Amniotic epithelial cell (primary cell): ENCODE measurements at regions not wholly inside any gene's neighbourhood (a gene's known extent, or its start where the extent isn't known, plus 50 kb on each side); places are given as distances from the start of the nearest gene placed in this dataset.

Experiments used
- DNase-seq: peaks from one replicate; pipeline ENCODE4 v3.0.0-alpha.2; 2010; ENCODE audit warnings: low read depth

- DNase-seq = no peak
Measured at GRCh38 chr16:5903153-5903552, 805.6 kb upstream of the EEF2KMT start.

- no peak for DNase-seq
Measured at GRCh38 chr16:5900046-5900445, 802.5 kb upstream of the EEF2KMT start.

DNA sequence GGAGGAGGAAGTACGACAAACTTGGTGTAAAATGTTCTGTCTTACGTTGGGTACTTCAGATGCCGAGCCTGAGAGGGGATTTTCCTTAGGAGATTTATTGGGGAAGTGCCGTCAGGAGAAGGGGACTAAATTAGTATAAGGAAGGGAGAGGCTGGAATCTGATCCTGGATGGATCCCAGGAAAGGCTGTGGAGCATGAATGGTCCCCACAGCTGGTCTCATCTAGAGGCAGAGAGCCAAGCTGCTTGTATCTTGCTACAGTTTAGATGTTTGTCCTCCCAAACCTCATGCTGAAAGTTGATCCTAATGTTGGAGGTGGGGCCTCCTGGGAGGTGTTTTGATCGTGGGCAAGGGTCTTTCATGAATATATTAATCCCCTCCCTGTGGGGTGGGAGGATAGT lies 798.4 kb upstream of the EEF2KMT start:
- no peak for DNase-seq

GRCh38 chr16:5895137-5895536 lies 797.5 kb upstream of the EEF2KMT start:
- DNase-seq = no peak

DNA sequence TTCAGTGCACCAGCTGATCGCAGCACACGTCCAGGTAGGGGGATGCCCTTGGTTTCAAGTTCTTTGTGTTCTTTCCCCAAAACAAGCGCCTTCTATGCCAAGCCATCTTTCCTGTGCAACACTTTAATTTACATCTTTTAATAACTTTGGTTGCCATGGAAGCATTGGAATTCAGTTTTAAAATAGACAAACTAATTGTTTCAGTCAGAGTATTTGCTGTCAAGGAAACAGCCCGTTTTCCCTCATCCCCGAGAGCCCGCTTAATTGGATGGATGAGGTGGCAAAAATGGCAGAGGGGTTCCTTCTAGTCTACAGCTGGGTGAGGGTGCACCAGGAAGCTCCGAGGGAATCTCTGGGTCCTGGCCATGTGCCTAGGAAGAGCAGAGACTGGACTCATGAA lies 793.7 kb upstream of the EEF2KMT start:
- DNase-seq = no peak

DNA sequence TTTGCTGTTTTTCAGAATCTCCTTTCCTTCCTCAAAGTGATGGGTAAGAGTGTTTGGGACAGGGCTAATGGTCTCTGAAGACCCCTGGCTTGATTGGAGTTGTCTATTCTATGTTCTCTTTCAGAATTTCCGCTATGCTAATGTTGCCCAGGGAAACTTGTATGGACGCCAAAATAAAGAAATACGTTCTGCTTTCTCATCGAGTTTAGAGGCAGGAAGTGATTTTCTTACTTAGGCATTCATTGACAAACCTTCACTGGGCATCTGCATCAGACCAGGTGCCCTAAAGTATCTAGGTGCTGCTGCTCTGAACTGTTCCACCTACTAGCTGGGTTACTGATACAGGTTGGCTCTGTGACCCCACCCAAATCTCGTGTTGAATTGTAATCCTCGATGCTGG lies 787.9 kb upstream of the EEF2KMT start:
- DNase-seq = no peak

DNA sequence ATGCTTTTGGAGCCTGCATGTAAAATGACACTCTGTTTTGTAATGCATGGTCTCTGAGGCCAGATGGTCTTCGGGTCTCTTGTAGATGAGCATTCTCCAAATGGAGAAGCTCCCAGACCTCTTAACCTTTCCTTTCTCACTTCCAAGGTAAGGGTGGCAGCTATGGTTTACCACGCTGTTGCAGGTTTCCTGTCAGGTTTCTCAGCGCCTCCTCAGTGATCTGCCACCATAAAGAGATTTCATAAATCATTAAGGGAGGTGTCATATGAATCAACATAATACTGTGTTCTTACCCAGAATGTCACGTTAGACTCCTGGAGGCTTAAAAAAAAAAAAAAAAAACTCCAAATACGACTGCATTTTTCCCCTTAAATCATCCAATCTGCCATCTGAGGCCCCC lies 787.4 kb upstream of the EEF2KMT start:
- no peak for DNase-seq

GRCh38 chr16:5884339-5884738 lies 786.7 kb upstream of the EEF2KMT start:
- no peak for DNase-seq

GRCh38 chr16:5882087-5882640 lies 784.6 kb upstream of the EEF2KMT start:
- DNase-seq = no peak

GRCh38 chr16:5875416-5875815 lies 777.8 kb upstream of the EEF2KMT start:
- DNase-seq = no peak

GRCh38 chr16:5874899-5875298 lies 777.3 kb upstream of the EEF2KMT start:
- DNase-seq = no peak

DNA sequence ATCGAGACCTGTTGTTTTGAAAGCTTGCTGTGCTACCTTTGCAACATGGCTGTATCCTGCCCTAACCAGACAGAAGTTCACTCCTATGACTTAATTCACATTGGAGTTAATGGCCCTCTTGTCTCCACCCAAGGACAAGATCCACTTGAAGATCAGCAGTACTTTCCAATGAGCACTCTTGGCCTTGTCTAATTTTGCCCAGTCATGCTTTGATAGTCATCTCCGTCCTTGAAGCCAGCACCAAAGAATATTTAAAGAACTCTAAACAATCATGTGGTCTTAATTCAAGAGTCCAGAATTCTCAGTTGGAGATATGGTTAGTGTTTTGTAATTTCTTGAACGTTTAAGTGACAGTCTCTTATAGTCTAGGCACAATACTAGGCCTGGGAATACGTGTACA lies 775.6 kb upstream of the EEF2KMT start:
- DNase-seq = no peak

DNA sequence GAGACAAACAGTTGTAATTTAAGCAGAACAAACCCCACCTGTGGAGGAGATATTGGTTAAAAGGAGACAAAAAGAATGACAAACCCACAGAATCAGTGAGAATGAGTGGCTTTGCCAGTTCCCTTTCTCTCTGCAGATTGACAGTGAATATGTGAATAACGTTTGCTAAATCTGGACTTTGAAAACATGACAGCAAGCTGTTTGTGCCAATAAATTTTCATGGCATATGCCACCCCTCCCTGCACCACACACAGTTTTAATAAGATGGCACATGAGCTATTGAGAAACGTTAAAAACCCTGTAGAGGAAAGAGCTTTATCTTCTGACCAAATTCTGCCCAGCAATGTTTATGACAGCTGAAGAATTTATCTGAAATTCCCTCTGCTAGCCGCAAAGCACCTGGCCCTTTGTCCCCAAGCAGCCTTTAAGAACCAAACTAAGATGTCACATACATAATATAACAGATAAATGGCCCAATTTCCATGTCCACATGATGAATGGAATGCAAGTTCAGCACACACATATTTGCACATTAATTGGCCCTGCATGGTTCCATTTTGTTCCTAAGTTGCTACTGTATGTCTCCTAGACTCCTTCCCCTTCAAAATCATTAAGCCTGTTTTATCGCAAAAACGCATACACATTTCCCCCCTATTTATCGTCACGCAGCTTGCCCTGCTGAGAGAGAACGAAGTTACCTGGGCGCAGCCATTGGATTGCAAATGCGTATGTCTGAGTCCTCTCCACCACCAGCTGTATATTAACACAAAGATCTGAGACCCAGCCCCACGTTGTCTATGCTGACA lies 773.5 kb upstream of the EEF2KMT start:
- no peak for DNase-seq

DNA sequence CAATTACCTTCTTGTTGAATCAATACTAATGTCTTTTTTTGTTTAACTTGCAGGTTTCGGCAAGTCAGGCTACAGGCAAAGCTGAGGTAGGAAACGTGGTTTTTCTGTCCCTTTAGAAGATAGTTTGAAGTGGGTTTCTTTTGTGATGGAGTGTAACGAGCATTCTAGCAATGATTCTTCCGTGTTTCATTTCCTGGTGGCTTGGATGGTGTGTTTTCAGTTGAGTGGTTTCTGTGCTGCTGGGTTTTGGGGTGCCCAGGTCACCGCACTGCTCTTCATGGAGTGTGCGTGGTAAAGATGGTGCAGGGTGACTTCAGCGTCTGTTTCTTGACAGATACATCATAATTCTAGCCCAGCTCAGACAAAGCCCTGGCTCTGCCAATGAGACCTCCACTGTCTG lies 769.7 kb upstream of the EEF2KMT start:
- DNase-seq = no peak

DNA sequence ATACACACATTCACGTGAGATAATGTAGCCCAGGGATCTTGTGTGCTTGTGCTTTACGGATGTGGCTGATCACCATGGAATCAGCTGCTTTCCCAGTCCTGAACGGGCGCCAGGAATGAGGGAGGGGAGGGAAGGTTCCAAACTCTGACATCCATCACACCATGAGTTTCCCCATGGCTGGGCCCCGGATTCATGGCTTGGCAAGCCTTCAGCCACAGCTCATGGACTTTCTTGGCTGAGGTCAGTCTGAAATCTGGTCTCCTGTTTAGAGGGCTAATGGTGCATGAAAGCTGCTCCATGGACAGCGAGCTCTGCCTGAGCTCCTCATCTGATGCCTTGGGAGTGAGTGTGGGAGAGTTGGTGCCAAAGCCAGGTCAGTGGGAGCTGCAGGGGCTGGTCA lies 767.6 kb upstream of the EEF2KMT start:
- DNase-seq = no peak

- no peak for DNase-seq
Measured at GRCh38 chr16:5863071-5863606, 765.5 kb upstream of the EEF2KMT start.

GRCh38 chr16:5862103-5862840 lies 764.7 kb upstream of the EEF2KMT start:
- no peak for DNase-seq

DNA sequence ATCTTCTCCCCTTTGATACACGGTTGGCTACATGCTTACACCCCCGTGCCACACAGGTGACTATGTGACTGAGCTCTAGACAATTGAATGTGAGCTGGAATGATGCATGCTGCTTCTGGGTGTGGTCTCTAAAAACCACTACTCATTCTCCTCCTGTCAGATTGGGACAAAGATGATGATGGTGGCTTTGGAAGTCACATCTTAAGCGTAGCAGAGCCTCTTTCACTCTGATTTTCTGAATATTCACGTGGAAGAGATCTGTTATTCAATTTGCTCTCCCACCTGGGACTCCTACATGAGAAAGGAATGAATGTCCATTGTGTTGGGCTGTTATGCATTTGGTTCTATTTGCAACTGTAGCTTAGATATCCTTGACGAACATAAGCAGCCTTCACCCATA lies 763.6 kb upstream of the EEF2KMT start:
- DNase-seq = no peak

- no peak for DNase-seq
Measured at GRCh38 chr16:5858180-5858579, 760.6 kb upstream of the EEF2KMT start.

GRCh38 chr16:5854027-5854426 lies 756.4 kb upstream of the EEF2KMT start:
- DNase-seq = no peak

GRCh38 chr16:5852151-5852550 lies 754.6 kb upstream of the EEF2KMT start:
- DNase-seq = no peak

DNA sequence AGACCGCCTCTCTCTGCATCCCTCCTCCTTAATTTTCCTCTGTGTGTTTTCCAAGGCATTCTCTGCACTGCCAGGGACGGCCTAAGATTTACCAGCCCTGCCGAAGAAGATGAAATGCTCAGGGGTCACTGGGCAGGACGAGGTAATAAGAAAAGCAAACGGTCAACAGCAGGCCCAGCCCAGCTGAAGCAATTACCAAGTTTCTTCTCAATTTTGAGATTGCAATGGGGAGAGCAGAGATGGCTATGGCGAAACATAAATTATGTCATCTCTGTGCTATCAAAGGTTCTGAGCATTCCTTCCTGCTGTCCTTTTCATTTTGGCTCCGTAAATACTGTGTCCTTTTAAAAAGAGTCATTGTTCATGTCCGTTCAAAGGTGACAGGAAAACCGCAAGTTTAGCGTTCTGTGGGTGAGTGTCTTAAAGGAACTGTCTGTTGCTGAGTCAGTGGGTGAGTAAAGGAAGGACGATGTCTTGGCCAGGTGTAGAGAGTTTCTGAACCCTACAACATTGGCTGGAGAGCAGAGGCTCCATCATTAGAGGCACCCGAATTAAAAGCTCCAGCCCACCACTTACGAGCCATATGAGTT lies 753.9 kb upstream of the EEF2KMT start:
- DNase-seq = no peak
